Neural progenitor cell (in vitro differentiated cells): ENCODE measurements at regions not wholly inside any gene's neighbourhood (a gene's known extent, or its start where the extent isn't known, plus 50 kb on each side); places are given as distances from the start of the nearest gene placed in this dataset.

Experiments used
- CTCF ChIP-seq: fragments of 200-600 bp; sonication (generic); IDR thresholded peaks from 2 replicates; pipeline ENCODE4 v1.5.1; 2017; ENCODE audit warnings: antibody characterized with exemption, mild to moderate bottlenecking
- EZH2phosphoT487 ChIP-seq: fragments of 200-600 bp; sonication (generic); IDR thresholded peaks from 2 replicates; pipeline ENCODE4 v1.6.1; 2017; ENCODE audit warnings: antibody characterized with exemption

GRCh38 chrX:121106484-121107235 lies 59.2 kb downstream of the GLUD2 start:
- no peak for TF ChIP-seq CTCF
- no peak for TF ChIP-seq EZH2phosphoT487
